ENCODE measurements at regions not wholly inside any gene's neighbourhood (a gene's known extent, or its start where the extent isn't known, plus 50 kb on each side); places are given as distances from the start of the nearest gene placed in this dataset.
"Not testable (repeated sequence)": the region's sequence is repeated elsewhere in the genome, so short reads cannot be mapped to it uniquely, and the experiment has no call there.

DNA sequence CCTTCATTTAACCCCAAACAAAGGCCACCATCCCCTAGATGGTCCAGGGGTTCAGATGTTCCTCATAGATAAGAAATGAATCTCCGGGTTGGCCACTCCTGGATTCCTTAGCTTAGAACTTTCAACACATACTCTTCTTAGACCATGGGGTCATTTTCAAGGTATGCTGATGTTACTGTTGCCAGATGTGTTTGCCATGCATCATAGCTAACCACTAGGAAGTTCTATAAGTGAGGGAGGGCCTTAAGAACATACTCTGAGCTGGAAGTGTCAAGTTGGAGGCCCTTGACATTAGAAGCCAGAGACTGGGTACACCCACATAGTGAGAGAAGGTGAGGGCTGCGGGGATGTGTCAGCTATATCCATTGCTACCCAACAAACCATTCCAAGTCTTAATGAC lies 62.7 kb upstream of the SPDYE9 start:
- POLR2A ChIA-PET; H4K20me1 ChIP-seq (ENCODE audit: insufficient read depth, low read length); H3K27me3 ChIP-seq (ENCODE audit: control insufficient read depth in 1 of 2, insufficient read depth in 2 of 2, low read length in 2 of 2); in situ Hi-C loops (cut with HindIII; ENCODE audit: extremely low pct_ligation_motif_present, low pct_unique_long_range_greater_than_20kb); H3K4me1 ChIP-seq (ENCODE audit: insufficient read depth, low read length); H3K9me3 ChIP-seq (ENCODE audit: low read length); H3K36me3 ChIP-seq (replicated peaks in 1 of 2; ENCODE audit: control insufficient read depth in 1 of 2, insufficient read depth in 2 of 2, low read length in 2 of 2); H3K4me2 ChIP-seq (ENCODE audit: low read depth, low read length); ATAC-seq; intact Hi-C loops (cut with micrococcal nuclease; ENCODE audit: unreplicated experiment); H3K4me3 ChIP-seq (replicated peaks in 1 of 3; ENCODE audit: insufficient read depth in 1 of 3, low read depth in 2 of 3, low read length in 3 of 3); CTCF ChIA-PET (ENCODE audit: low intra/inter-chr PET ratio, low total read pairs); DNase-seq (ENCODE audit: low spot score); H3K27ac ChIP-seq (ENCODE audit: extremely low read length, insufficient read depth, low read length); H2AFZ ChIP-seq (ENCODE audit: low read length); H3K9ac ChIP-seq (ENCODE audit: insufficient read depth, low read depth, low read length); FAIRE-seq; BruUV-seq (replicated peaks); H3K79me2 ChIP-seq (ENCODE audit: insufficient read depth, low read length): not testable (repeated sequence)
- WGBS (ENCODE audit: low lambda C conversion rate): no CpG with 5 or more reads among the region's 2 CpGs

DNA sequence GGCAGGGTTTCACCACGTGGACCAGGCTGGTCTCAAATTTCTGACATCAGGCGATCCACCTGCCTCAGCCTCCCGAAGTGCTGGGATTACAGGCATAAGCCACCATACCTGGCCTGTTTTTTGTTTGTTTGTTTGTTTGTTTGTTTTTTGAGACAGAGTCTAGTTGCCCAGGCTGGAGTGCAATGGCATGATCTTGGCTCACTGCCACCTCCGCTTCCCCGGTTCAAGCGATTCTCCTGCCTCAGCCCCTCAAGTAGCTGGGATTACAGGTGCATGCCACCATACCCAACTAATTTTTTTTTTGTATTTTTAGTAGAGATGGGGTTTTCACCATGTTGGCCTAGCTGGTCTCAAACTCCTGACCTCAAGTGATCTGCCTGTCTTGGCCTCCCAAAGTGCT lies 61.8 kb upstream of the SPDYE9 start:
- H3K27ac ChIP-seq (ENCODE audit: extremely low read length, insufficient read depth, low read length); ATAC-seq; BruUV-seq (replicated peaks); DNase-seq (ENCODE audit: low spot score); intact Hi-C loops (cut with micrococcal nuclease; ENCODE audit: unreplicated experiment); H3K36me3 ChIP-seq (replicated peaks in 1 of 2; ENCODE audit: control insufficient read depth in 1 of 2, insufficient read depth in 2 of 2, low read length in 2 of 2); in situ Hi-C loops (cut with HindIII; ENCODE audit: extremely low pct_ligation_motif_present, low pct_unique_long_range_greater_than_20kb); H3K79me2 ChIP-seq (ENCODE audit: insufficient read depth, low read length); H3K4me3 ChIP-seq (replicated peaks in 1 of 3; ENCODE audit: insufficient read depth in 1 of 3, low read depth in 2 of 3, low read length in 3 of 3); FAIRE-seq; CTCF ChIA-PET (ENCODE audit: low intra/inter-chr PET ratio, low total read pairs); POLR2A ChIA-PET; H3K4me2 ChIP-seq (ENCODE audit: low read depth, low read length); H3K4me1 ChIP-seq (ENCODE audit: insufficient read depth, low read length); H3K27me3 ChIP-seq (ENCODE audit: control insufficient read depth in 1 of 2, insufficient read depth in 2 of 2, low read length in 2 of 2); H2AFZ ChIP-seq (ENCODE audit: low read length); H3K9ac ChIP-seq (ENCODE audit: insufficient read depth, low read depth, low read length); H4K20me1 ChIP-seq (ENCODE audit: insufficient read depth, low read length); H3K9me3 ChIP-seq (ENCODE audit: low read length): not testable (repeated sequence)
- WGBS (ENCODE audit: low lambda C conversion rate): 94% methylated on average over 6 of the region's 6 CpGs

- H3K4me2 ChIP-seq (ENCODE audit: low read depth, low read length); H3K4me3 ChIP-seq (replicated peaks in 1 of 3; ENCODE audit: insufficient read depth in 1 of 3, low read depth in 2 of 3, low read length in 3 of 3); DNase-seq (ENCODE audit: low spot score); H3K27me3 ChIP-seq (ENCODE audit: control insufficient read depth in 1 of 2, insufficient read depth in 2 of 2, low read length in 2 of 2); H3K27ac ChIP-seq (ENCODE audit: extremely low read length, insufficient read depth, low read length); H3K79me2 ChIP-seq (ENCODE audit: insufficient read depth, low read length); H3K36me3 ChIP-seq (replicated peaks in 1 of 2; ENCODE audit: control insufficient read depth in 1 of 2, insufficient read depth in 2 of 2, low read length in 2 of 2); ATAC-seq; H2AFZ ChIP-seq (ENCODE audit: low read length); in situ Hi-C loops (cut with HindIII; ENCODE audit: extremely low pct_ligation_motif_present, low pct_unique_long_range_greater_than_20kb); FAIRE-seq; H3K9me3 ChIP-seq (ENCODE audit: low read length); H3K9ac ChIP-seq (ENCODE audit: insufficient read depth, low read depth, low read length); H3K4me1 ChIP-seq (ENCODE audit: insufficient read depth, low read length); POLR2A ChIA-PET; CTCF ChIA-PET (ENCODE audit: low intra/inter-chr PET ratio, low total read pairs); BruUV-seq (replicated peaks); H4K20me1 ChIP-seq (ENCODE audit: insufficient read depth, low read length); intact Hi-C loops (cut with micrococcal nuclease; ENCODE audit: unreplicated experiment): not testable (repeated sequence)
- WGBS (ENCODE audit: low lambda C conversion rate): 94% methylated on average over 4 of the region's 8 CpGs
Observed at GRCh38 chr7:73143993-73144392, 58.2 kb upstream of the SPDYE9 start.

DNA sequence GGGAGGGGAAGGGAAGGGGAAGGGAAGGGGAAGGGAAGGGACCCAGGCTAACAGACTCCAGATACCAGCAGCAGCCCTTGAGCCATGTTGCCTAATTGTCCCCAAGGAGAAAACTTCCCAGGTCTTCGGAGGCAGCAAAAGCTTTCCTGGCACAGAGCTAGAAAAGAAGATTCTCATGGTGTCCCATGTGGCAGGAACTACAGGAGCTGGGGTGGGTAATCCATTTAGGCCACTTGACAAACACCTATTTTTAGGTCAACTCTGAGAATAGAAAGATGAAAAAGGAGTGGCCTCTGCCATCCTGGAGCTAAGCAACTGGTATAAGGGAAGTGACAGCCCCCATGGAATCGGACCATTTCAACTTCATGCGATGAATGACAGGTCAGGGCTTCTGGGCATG lies 52.1 kb upstream of the SPDYE9 start:
- H3K9me3 ChIP-seq (ENCODE audit: low read length); CTCF ChIA-PET (ENCODE audit: low intra/inter-chr PET ratio, low total read pairs); in situ Hi-C loops (cut with HindIII; ENCODE audit: extremely low pct_ligation_motif_present, low pct_unique_long_range_greater_than_20kb); ATAC-seq; POLR2A ChIA-PET; H3K79me2 ChIP-seq (ENCODE audit: insufficient read depth, low read length); H3K27me3 ChIP-seq (ENCODE audit: control insufficient read depth in 1 of 2, insufficient read depth in 2 of 2, low read length in 2 of 2); H3K36me3 ChIP-seq (replicated peaks in 1 of 2; ENCODE audit: control insufficient read depth in 1 of 2, insufficient read depth in 2 of 2, low read length in 2 of 2); H3K4me2 ChIP-seq (ENCODE audit: low read depth, low read length); DNase-seq (ENCODE audit: low spot score); intact Hi-C loops (cut with micrococcal nuclease; ENCODE audit: unreplicated experiment); H3K4me3 ChIP-seq (replicated peaks in 1 of 3; ENCODE audit: insufficient read depth in 1 of 3, low read depth in 2 of 3, low read length in 3 of 3); H3K4me1 ChIP-seq (ENCODE audit: insufficient read depth, low read length); FAIRE-seq; H3K9ac ChIP-seq (ENCODE audit: insufficient read depth, low read depth, low read length); BruUV-seq (replicated peaks); H2AFZ ChIP-seq (ENCODE audit: low read length); H3K27ac ChIP-seq (ENCODE audit: extremely low read length, insufficient read depth, low read length); H4K20me1 ChIP-seq (ENCODE audit: insufficient read depth, low read length): not testable (repeated sequence)
- WGBS (ENCODE audit: low lambda C conversion rate): 62% methylated on average over 2 of the region's 3 CpGs

Measured in HepG2 (cell line).